ENCODE measurements at regions not wholly inside any gene's neighbourhood (a gene's known extent, or its start where the extent isn't known, plus 50 kb on each side); places are given as distances from the start of the nearest gene placed in this dataset.

DNA sequence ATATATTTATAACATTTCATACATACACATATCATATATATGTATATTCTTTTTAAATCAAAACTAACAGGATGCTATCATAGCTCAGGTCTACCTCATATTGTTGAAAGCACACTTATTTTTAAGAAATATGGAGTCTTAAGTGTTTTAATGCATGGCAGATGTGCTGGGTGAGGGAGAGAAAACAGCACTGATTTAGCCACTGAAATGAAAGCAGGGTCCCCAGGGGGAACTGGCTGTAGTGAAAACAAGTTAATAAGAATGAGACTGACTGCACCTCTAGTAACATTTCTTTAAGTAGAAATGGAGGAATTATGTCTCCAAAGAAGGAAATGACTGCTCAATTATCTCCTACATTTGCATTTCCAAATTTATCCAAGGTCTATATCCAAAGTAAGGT, 857.8 kb downstream of the DCDC2C start:
- DNase-seq (ENCODE audit: low read depth, low spot score): no peak
- Histone ChIP-seq H3K36me3 (ENCODE audit: control insufficient read depth in 2 of 2, insufficient read depth in 2 of 2, low read length in 1 of 2) (no peaks in the 10 kb centered on the region), H3K9ac (ENCODE audit: control insufficient read depth, insufficient read depth, low read length) (no peak overlapping the region), H3K9me3 (replicated peaks; ENCODE audit: control insufficient read depth, insufficient read depth, low read length) (no peaks in the 10 kb centered on the region), H3K79me2 (ENCODE audit: control insufficient read depth, insufficient read depth, low read length) (no peaks in the 10 kb centered on the region), H3K27me3 (replicated peaks in 1 of 2; ENCODE audit: control insufficient read depth in 2 of 2, insufficient read depth in 2 of 2, low read length in 1 of 2) (no peaks in the 10 kb centered on the region), H3K4me2 (ENCODE audit: control insufficient read depth, insufficient read depth) (no peak overlapping the region), H3K27ac (ENCODE audit: control insufficient read depth, insufficient read depth) (no peak overlapping the region), H2AFZ (ENCODE audit: control insufficient read depth, low read depth, low read length) (no peak overlapping the region), H4K20me1 (ENCODE audit: control insufficient read depth, insufficient read depth) (no peaks in the 10 kb centered on the region), H3K4me1 (ENCODE audit: control insufficient read depth, insufficient read depth, low read length) (no peaks in the 10 kb centered on the region), H3K4me3 (no peak overlapping the region)
- BruUV-seq (replicated peaks): no TSS peak
- intact Hi-C loops (cut with micrococcal nuclease; ENCODE audit: unreplicated experiment): no loop called here
- SMC1A ChIA-PET (ENCODE audit: uncharacterized antibody, unreplicated experiment): interaction anchor here (1.3 to 1.4 kb wide), 2 partner anchors 19 to 45 kb away, joined by 3 read pairs; no protein-coding TSS in a partner anchor
- no peak for ATAC-seq
- TF ChIP-seq IKZF1 (conservative IDR thresholded peaks at IDR 0.05) (no peak), ZNF207 (IDR thresholded peaks at IDR 0.05; ENCODE audit: borderline replicate concordance) (no peak)
- TF ChIP-seq, protein P1, sequence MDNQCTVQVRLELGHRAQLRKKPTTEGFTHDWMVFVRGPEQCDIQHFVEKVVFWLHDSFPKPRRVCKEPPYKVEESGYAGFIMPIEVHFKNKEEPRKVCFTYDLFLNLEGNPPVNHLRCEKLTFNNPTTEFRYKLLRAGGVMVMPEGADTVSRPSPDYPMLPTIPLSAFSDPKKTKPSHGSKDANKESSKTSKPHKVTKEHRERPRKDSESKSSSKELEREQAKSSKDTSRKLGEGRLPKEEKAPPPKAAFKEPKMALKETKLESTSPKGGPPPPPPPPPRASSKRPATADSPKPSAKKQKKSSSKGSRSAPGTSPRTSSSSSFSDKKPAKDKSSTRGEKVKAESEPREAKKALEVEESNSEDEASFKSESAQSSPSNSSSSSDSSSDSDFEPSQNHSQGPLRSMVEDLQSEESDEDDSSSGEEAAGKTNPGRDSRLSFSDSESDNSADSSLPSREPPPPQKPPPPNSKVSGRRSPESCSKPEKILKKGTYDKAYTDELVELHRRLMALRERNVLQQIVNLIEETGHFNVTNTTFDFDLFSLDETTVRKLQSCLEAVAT (IDR thresholded peaks at IDR 0.05): no peak
- CTCF ChIA-PET: no interaction called here
- POLR2A ChIA-PET: no interaction called here
- RAD21 ChIA-PET (ENCODE audit: unreplicated experiment): no interaction called here
- no peak for FAIRE-seq
- in situ Hi-C loops (cut with MboI): no loop called here

GRCh38 chr2:4576075-4576474, 872.7 kb downstream of the DCDC2C start:
- POLR2A ChIA-PET: no interaction called here
- Histone ChIP-seq H2AFZ (ENCODE audit: control insufficient read depth, low read depth, low read length) (no peak overlapping the region), H3K36me3 (ENCODE audit: control insufficient read depth in 2 of 2, insufficient read depth in 2 of 2, low read length in 1 of 2) (no peaks in the 10 kb centered on the region), H4K20me1 (ENCODE audit: control insufficient read depth, insufficient read depth) (no peaks in the 10 kb centered on the region), H3K4me3 (no peak overlapping the region), H3K27me3 (replicated peaks in 1 of 2; ENCODE audit: control insufficient read depth in 2 of 2, insufficient read depth in 2 of 2, low read length in 1 of 2) (no peaks in the 10 kb centered on the region), H3K79me2 (ENCODE audit: control insufficient read depth, insufficient read depth, low read length) (no peaks in the 10 kb centered on the region), H3K9me3 (replicated peaks; ENCODE audit: control insufficient read depth, insufficient read depth, low read length) (no peaks in the 10 kb centered on the region), H3K4me2 (ENCODE audit: control insufficient read depth, insufficient read depth) (no peak overlapping the region), H3K4me1 (ENCODE audit: control insufficient read depth, insufficient read depth, low read length) (no peaks in the 10 kb centered on the region), H3K27ac (ENCODE audit: control insufficient read depth, insufficient read depth) (no peak overlapping the region), H3K9ac (ENCODE audit: control insufficient read depth, insufficient read depth, low read length) (no peak overlapping the region)
- in situ Hi-C loops (cut with MboI) (no loop called here), intact Hi-C loops (cut with micrococcal nuclease; ENCODE audit: unreplicated experiment) (no loop called here)
- SMC1A ChIA-PET (ENCODE audit: uncharacterized antibody, unreplicated experiment): no interaction called here
- ATAC-seq (no peak), DNase-seq (ENCODE audit: low read depth, low spot score) (no peak), FAIRE-seq (no peak)
- CTCF ChIA-PET: interaction anchor here (0.5 kb wide), 1 partner anchor 179 kb away, joined by 3 read pairs; no protein-coding TSS in a partner anchor
- RAD21 ChIA-PET (ENCODE audit: unreplicated experiment): no interaction called here
- BruUV-seq (replicated peaks): no TSS peak
- 0% methylated on average over 1 of the region's 1 CpG for WGBS (ENCODE audit: insufficient coverage, insufficient replicate concordance, low lambda C conversion rate, missing lambda C conversion rate)
- TF ChIP-seq, protein P2, sequence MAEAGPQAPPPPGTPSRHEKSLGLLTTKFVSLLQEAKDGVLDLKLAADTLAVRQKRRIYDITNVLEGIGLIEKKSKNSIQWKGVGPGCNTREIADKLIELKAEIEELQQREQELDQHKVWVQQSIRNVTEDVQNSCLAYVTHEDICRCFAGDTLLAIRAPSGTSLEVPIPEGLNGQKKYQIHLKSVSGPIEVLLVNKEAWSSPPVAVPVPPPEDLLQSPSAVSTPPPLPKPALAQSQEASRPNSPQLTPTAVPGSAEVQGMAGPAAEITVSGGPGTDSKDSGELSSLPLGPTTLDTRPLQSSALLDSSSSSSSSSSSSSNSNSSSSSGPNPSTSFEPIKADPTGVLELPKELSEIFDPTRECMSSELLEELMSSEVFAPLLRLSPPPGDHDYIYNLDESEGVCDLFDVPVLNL (IDR thresholded peaks at IDR 0.05; ENCODE audit: low read depth, low read length): no peak
- no peak for TF ChIP-seq CBFB (IDR thresholded peaks at IDR 0.05; ENCODE audit: low read depth)
- no peak for TF ChIP-seq NR2C1 (IDR thresholded peaks at IDR 0.05)
- no peak for TF ChIP-seq ZNF207 (IDR thresholded peaks at IDR 0.05; ENCODE audit: borderline replicate concordance)
- TF ChIP-seq, protein P3, sequence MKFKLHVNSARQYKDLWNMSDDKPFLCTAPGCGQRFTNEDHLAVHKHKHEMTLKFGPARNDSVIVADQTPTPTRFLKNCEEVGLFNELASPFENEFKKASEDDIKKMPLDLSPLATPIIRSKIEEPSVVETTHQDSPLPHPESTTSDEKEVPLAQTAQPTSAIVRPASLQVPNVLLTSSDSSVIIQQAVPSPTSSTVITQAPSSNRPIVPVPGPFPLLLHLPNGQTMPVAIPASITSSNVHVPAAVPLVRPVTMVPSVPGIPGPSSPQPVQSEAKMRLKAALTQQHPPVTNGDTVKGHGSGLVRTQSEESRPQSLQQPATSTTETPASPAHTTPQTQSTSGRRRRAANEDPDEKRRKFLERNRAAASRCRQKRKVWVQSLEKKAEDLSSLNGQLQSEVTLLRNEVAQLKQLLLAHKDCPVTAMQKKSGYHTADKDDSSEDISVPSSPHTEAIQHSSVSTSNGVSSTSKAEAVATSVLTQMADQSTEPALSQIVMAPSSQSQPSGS (IDR thresholded peaks at IDR 0.05; ENCODE audit: low read length): no peak
- no peak for TF ChIP-seq RBBP5 (conservative IDR thresholded peaks at IDR 0.05)
- TF ChIP-seq GATAD2B (conservative IDR thresholded peaks at IDR 0.05; ENCODE audit: low read depth): no peak
- no peak for TF ChIP-seq TAF1 (IDR thresholded peaks at IDR 0.05; ENCODE audit: borderline replicate concordance, low read depth, low read length)
- no peak for TF ChIP-seq MYB (IDR thresholded peaks at IDR 0.05; ENCODE audit: borderline replicate concordance, low read depth, low read length)
- TF ChIP-seq CREB1 (IDR thresholded peaks at IDR 0.05; ENCODE audit: low read depth): no peak
- no peak for TF ChIP-seq NFIC (IDR thresholded peaks at IDR 0.05; ENCODE audit: low read depth, low read length)
- no peak for TF ChIP-seq FOXK2 (IDR thresholded peaks at IDR 0.05)

Measured in GM12878 (cell line).